Endodermal cell (in vitro differentiated cells): ENCODE measurements at regions not wholly inside any gene's neighbourhood (a gene's known extent, or its start where the extent isn't known, plus 50 kb on each side); places are given as distances from the start of the nearest gene placed in this dataset.

Source experiments
- DNase-seq: peaks from one replicate; pipeline ENCODE4 v3.0.0-alpha.2; 2017
- H3K27ac ChIP-seq: 2 replicates; pipeline ENCODE4 v1.5.1; 2013; ENCODE audit warnings: mild to moderate bottlenecking, low read depth, low read length, moderate library complexity
- H3K27me3 ChIP-seq: 2 replicates; pipeline ENCODE4 v1.6.1; 2013; ENCODE audit warnings: mild to moderate bottlenecking, low read length, moderate library complexity; ENCODE audit not compliant: insufficient read depth, control insufficient read depth, poor library complexity, severe bottlenecking
- H3K36me3 ChIP-seq: 2 replicates; pipeline ENCODE4 v1.7.0; 2013; ENCODE audit warnings: mild to moderate bottlenecking, low read length, moderate library complexity; ENCODE audit not compliant: control insufficient read depth, insufficient read depth
- H3K4me1 ChIP-seq: one replicate; pipeline ENCODE4 v1.7.0; 2013; ENCODE audit warnings: low read length; ENCODE audit not compliant: control insufficient read depth, insufficient read depth
- H3K4me3 ChIP-seq: 2 replicates; pipeline ENCODE4 v1.5.1; 2013; ENCODE audit warnings: mild to moderate bottlenecking, low read length, moderate library complexity
- H3K9ac ChIP-seq: 2 replicates; pipeline ENCODE4 v1.6.1; 2013; ENCODE audit warnings: mild to moderate bottlenecking, low read length, moderate library complexity; ENCODE audit not compliant: poor library complexity, severe bottlenecking; ENCODE audit errors: extremely low read depth
- H3K9me3 ChIP-seq: 2 replicates; pipeline ENCODE4 v1.6.1; 2013; ENCODE audit warnings: mild to moderate bottlenecking, low read length, moderate library complexity; ENCODE audit not compliant: control insufficient read depth
- H3K27ac Mint-ChIP-seq: 2 replicates; pipeline ENCODE4 v1.8.0; 2020; ENCODE audit warnings: mixed read lengths
- H3K27me3 Mint-ChIP-seq: 2 replicates; pipeline ENCODE4 v1.8.0; 2021; ENCODE audit warnings: mild to moderate bottlenecking, mixed read lengths; ENCODE audit not compliant: insufficient read depth
- H3K36me3 Mint-ChIP-seq: 2 replicates; pipeline ENCODE4 v1.8.0; 2020; ENCODE audit warnings: low read depth, mixed read lengths
- H3K4me1 Mint-ChIP-seq: 2 replicates; pipeline ENCODE4 v1.8.0; 2020; ENCODE audit warnings: mixed read lengths
- H3K4me3 Mint-ChIP-seq: 2 replicates; pipeline ENCODE4 v1.8.0; 2020; ENCODE audit warnings: mild to moderate bottlenecking, moderate library complexity, mixed read lengths
- H3K9me3 Mint-ChIP-seq: 2 replicates; pipeline ENCODE4 v1.8.0; 2020; ENCODE audit warnings: mild to moderate bottlenecking, mixed read lengths
- CTCF ChIP-seq: fragments of 200-600 bp; sonication (generic); conservative IDR thresholded peaks from 2 replicates; pipeline ENCODE4 v1.5.0; 2021; ENCODE audit warnings: antibody characterized with exemption, mild to moderate bottlenecking
- WGBS, 2 experiments: methylation state at CpG; one replicate each; pipeline versions ENCODE4 v1.1.5 to v1.1.7; 2013; ENCODE audit warnings: missing lambda C conversion rate in 2 of 2, mixed read lengths in 1 of 2; ENCODE audit not compliant: insufficient coverage in 1 of 2, insufficient read length in 1 of 2; 5-methylcytosine and 5-hydroxymethylcytosine counted together

- no peaks in the 10 kb centered on the region for H3K9me3 Mint-ChIP-seq
- Histone ChIP-seq H3K27ac (no peak overlapping the region), H3K4me3 (no peak overlapping the region), H3K4me1 (no peaks in the 10 kb centered on the region), H3K9me3 (no peaks in the 10 kb centered on the region), H3K36me3 (no peaks in the 10 kb centered on the region), H3K9ac (no peak overlapping the region), H3K27me3 (peaks cover 12% of the 10 kb centered on the region)
- no peak for DNase-seq
- no peak overlapping the region for H3K4me3 Mint-ChIP-seq
- H3K27ac Mint-ChIP-seq = no peak overlapping the region
- no peak for TF ChIP-seq CTCF
- H3K27me3 Mint-ChIP-seq = peaks cover 5% of the 10 kb centered on the region
- H3K36me3 Mint-ChIP-seq = no peaks in the 10 kb centered on the region
- no CpG with 5 or more reads among the region's 1 CpG for WGBS, 2 experiments
- H3K4me1 Mint-ChIP-seq = no peaks in the 10 kb centered on the region
These were observed 114.0 kb upstream of the FKBP1C start for GRCh38 chr6:63097222-63097621.

- Mint-ChIP-seq H3K9me3 (no peaks in the 10 kb centered on the region), H3K4me3 (no peak overlapping the region), H3K4me1 (no peaks in the 10 kb centered on the region), H3K27ac (no peak overlapping the region), H3K27me3 (no peaks in the 10 kb centered on the region), H3K36me3 (no peaks in the 10 kb centered on the region)
- no peak overlapping the region for H3K4me3 ChIP-seq
- H3K9me3 ChIP-seq = no peaks in the 10 kb centered on the region
- H3K4me1 ChIP-seq = no peaks in the 10 kb centered on the region
- peaks cover 8% of the 10 kb centered on the region for H3K27me3 ChIP-seq
- no peak overlapping the region for H3K27ac ChIP-seq
- H3K36me3 ChIP-seq = no peaks in the 10 kb centered on the region
- no peak for DNase-seq
- no peak for TF ChIP-seq CTCF
- WGBS, 2 experiments = 71 to 100% methylated on average over 2 to 4 of the region's 4 CpGs
- no peak overlapping the region for H3K9ac ChIP-seq
These were observed 112.5 kb upstream of the FKBP1C start for GRCh38 chr6:63098789-63099188.

- no peaks in the 10 kb centered on the region for H3K36me3 Mint-ChIP-seq
These were observed 111.4 kb upstream of the FKBP1C start for GRCh38 chr6:63099772-63100459.

More at GRCh38 chr6:63099772-63100459, 111.4 kb upstream of the FKBP1C start:
- H3K27ac Mint-ChIP-seq = no peak overlapping the region
- Histone ChIP-seq H3K36me3 (no peaks in the 10 kb centered on the region), H3K27ac (no peak overlapping the region), H3K4me3 (no peak overlapping the region), H3K27me3 (peaks cover 7% of the 10 kb centered on the region), H3K4me1 (no peaks in the 10 kb centered on the region), H3K9me3 (no peaks in the 10 kb centered on the region), H3K9ac (no peak overlapping the region)
- no peak overlapping the region for H3K4me3 Mint-ChIP-seq
- WGBS, 2 experiments = 96% methylated on average over 5 to 6 of the region's 6 CpGs
- no peaks in the 10 kb centered on the region for H3K4me1 Mint-ChIP-seq
- TF ChIP-seq CTCF = no peak
- no peaks in the 10 kb centered on the region for H3K27me3 Mint-ChIP-seq
- H3K9me3 Mint-ChIP-seq = no peaks in the 10 kb centered on the region
- no peak for DNase-seq
